Cardiac muscle cell (in vitro differentiated cells and primary cell): ENCODE measurements at regions not wholly inside any gene's neighbourhood (a gene's known extent, or its start where the extent isn't known, plus 50 kb on each side); places are given as distances from the start of the nearest gene placed in this dataset.
"Not testable (repeated sequence)": the region's sequence is repeated elsewhere in the genome, so short reads cannot be mapped to it uniquely, and the experiment has no call there.

Experiments used
- DNase-seq, 2 donors: peaks; one replicate each; pipeline versions ENCODE4 v3.0.0 to v3.0.0-alpha.2; 2010 to 2017; ENCODE audit warnings: low read depth in 1 of 2, low spot score in 1 of 2
- H3K27ac ChIP-seq: fragments of 200-600 bp; sonication (generic); 2 replicates; pipeline ENCODE4 v1.5.1; 2016
- H3K27me3 ChIP-seq: fragments of 200-600 bp; sonication (generic); 2 replicates; pipeline ENCODE4 v1.6.0; 2016; ENCODE audit warnings: control low read depth
- H3K36me3 ChIP-seq: fragments of 200-600 bp; sonication (generic); 2 replicates; pipeline ENCODE4 v1.5.1; 2016; ENCODE audit warnings: control low read depth
- H3K4me1 ChIP-seq: fragments of 200-600 bp; sonication (generic); 2 replicates; pipeline ENCODE4 v1.8.1; 2017; ENCODE audit warnings: low read depth, mild to moderate bottlenecking, mixed run types
- H3K4me3 ChIP-seq: fragments of 200-600 bp; sonication (generic); 2 replicates; pipeline ENCODE4 v1.5.1; 2016; ENCODE audit warnings: mild to moderate bottlenecking
- H3K9me3 ChIP-seq: fragments of 200-600 bp; sonication (generic); 2 replicates; pipeline ENCODE4 v1.5.1; 2017; ENCODE audit warnings: low read depth, mild to moderate bottlenecking, control low read depth
- TF ChIP-seq, protein P1 (sequence below): IDR thresholded peaks from 2 replicates; pipeline ENCODE4 v1.5.1; 2012; ENCODE audit warnings: low read depth, mild to moderate bottlenecking, low read length

DNA sequence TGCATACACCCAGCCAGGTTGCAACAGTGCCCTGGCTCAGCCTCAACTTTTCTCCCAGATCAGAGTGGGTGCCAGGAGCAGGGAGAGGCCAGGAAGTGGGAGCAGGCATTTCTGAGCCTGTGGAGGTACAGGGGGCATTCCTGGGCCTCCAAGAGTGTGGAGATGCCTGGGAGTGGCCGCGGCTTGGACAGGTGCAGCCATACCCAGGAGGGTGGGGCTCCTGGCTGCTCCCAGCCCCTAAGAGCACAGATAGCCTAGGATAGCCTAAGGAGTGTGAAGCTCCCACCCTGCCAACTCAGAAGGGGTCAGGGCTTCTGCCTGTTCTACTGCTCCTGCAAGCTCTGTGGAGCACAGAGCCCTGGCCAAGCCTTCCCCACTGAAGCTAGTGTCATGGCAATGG, 543.4 kb downstream of the RPL10L start:
- TF ChIP-seq, protein P1, sequence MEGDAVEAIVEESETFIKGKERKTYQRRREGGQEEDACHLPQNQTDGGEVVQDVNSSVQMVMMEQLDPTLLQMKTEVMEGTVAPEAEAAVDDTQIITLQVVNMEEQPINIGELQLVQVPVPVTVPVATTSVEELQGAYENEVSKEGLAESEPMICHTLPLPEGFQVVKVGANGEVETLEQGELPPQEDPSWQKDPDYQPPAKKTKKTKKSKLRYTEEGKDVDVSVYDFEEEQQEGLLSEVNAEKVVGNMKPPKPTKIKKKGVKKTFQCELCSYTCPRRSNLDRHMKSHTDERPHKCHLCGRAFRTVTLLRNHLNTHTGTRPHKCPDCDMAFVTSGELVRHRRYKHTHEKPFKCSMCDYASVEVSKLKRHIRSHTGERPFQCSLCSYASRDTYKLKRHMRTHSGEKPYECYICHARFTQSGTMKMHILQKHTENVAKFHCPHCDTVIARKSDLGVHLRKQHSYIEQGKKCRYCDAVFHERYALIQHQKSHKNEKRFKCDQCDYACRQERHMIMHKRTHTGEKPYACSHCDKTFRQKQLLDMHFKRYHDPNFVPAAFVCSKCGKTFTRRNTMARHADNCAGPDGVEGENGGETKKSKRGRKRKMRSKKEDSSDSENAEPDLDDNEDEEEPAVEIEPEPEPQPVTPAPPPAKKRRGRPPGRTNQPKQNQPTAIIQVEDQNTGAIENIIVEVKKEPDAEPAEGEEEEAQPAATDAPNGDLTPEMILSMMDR: no peak
- Histone ChIP-seq H3K4me3 (no peak overlapping the region), H3K9me3 (no peaks in the 10 kb centered on the region), H3K27ac (no peak overlapping the region), H3K4me1 (no peaks in the 10 kb centered on the region), H3K27me3 (no peaks in the 10 kb centered on the region), H3K36me3 (no peaks in the 10 kb centered on the region)
- DNase-seq: no peak

DNA sequence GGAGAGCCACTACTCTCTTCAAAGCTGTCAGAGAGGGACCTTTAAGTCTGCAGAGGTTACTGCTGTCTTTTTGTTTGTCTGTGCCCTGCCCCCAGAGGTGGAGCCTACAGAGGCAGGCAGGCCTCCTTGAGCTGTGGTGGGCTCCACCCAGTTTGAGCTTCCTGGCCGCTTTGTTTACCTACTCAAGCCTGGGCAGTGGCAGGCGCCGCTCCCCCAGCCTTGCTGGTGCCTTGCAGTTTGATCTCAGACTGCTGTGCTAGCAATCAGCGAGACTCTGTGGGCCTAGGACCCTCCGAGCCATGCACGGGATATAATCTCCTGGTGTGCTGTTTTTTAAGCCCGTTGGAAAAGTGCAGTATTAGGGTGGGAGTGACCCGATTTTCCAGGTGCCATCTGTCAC, 550.7 kb downstream of the RPL10L start:
- not testable (repeated sequence) for H3K4me3 ChIP-seq, H3K9me3 ChIP-seq, H3K27me3 ChIP-seq, DNase-seq, H3K4me1 ChIP-seq, H3K36me3 ChIP-seq, H3K27ac ChIP-seq

GRCh38 chr14:46091819-46092218, 559.8 kb downstream of the RPL10L start:
- no peaks in the 10 kb centered on the region for H3K27me3 ChIP-seq
- no peaks in the 10 kb centered on the region for H3K9me3 ChIP-seq
- TF ChIP-seq, protein P1: no peak
- no peak overlapping the region for H3K4me3 ChIP-seq
- no peaks in the 10 kb centered on the region for H3K36me3 ChIP-seq
- no peaks in the 10 kb centered on the region for H3K4me1 ChIP-seq
- no peak for DNase-seq
- H3K27ac ChIP-seq: no peak overlapping the region

GRCh38 chr14:46087604-46088003, 564.0 kb downstream of the RPL10L start:
- TF ChIP-seq, protein P1: no peak
- H3K9me3 ChIP-seq: no peaks in the 10 kb centered on the region
- H3K36me3 ChIP-seq: no peaks in the 10 kb centered on the region
- no peaks in the 10 kb centered on the region for H3K4me1 ChIP-seq
- DNase-seq: no peak
- no peak overlapping the region for H3K4me3 ChIP-seq
- no peaks in the 10 kb centered on the region for H3K27me3 ChIP-seq
- H3K27ac ChIP-seq: no peak overlapping the region

GRCh38 chr14:46074061-46074460, 577.5 kb downstream of the RPL10L start:
- no peaks in the 10 kb centered on the region for H3K4me1 ChIP-seq
- no peaks in the 10 kb centered on the region for H3K9me3 ChIP-seq
- H3K4me3 ChIP-seq: no peak overlapping the region
- DNase-seq: no peak
- H3K36me3 ChIP-seq: no peaks in the 10 kb centered on the region
- TF ChIP-seq, protein P1: no peak
- no peaks in the 10 kb centered on the region for H3K27me3 ChIP-seq
- no peak overlapping the region for H3K27ac ChIP-seq

GRCh38 chr14:46063872-46064271, 587.7 kb downstream of the RPL10L start:
- no peak for DNase-seq

More at GRCh38 chr14:46063872-46064271, 587.7 kb downstream of the RPL10L start:
- Histone ChIP-seq H3K4me1 (no peaks in the 10 kb centered on the region), H3K27ac (no peak overlapping the region), H3K27me3 (no peaks in the 10 kb centered on the region), H3K4me3 (no peak overlapping the region), H3K36me3 (no peaks in the 10 kb centered on the region), H3K9me3 (no peaks in the 10 kb centered on the region)
- TF ChIP-seq, protein P1: no peak
